ENCODE measurements at regions not wholly inside any gene's neighbourhood (a gene's known extent, or its start where the extent isn't known, plus 50 kb on each side); places are given as distances from the start of the nearest gene placed in this dataset.

DNA sequence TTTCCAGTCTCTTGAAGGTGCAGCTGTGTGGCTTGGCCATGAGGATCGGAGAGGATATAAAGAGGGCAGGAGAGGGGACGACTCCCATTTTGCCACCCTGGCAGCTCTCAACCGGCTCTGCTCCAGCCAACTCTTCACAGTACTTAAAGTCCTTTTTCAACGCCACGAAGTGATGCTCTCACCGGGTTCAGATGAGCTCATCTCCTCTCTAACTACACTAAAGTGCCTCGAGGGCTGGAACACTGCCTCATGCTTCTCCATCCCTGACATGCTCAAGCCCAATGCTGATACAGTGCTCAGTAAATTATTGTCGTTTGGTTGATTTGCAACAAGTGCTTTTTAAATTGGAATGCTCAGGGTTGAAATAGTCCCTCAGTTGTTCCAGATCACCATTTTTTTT is 97.8 kb downstream of the GTPBP8 start (continued):
- TF ChIP-seq, protein P1, sequence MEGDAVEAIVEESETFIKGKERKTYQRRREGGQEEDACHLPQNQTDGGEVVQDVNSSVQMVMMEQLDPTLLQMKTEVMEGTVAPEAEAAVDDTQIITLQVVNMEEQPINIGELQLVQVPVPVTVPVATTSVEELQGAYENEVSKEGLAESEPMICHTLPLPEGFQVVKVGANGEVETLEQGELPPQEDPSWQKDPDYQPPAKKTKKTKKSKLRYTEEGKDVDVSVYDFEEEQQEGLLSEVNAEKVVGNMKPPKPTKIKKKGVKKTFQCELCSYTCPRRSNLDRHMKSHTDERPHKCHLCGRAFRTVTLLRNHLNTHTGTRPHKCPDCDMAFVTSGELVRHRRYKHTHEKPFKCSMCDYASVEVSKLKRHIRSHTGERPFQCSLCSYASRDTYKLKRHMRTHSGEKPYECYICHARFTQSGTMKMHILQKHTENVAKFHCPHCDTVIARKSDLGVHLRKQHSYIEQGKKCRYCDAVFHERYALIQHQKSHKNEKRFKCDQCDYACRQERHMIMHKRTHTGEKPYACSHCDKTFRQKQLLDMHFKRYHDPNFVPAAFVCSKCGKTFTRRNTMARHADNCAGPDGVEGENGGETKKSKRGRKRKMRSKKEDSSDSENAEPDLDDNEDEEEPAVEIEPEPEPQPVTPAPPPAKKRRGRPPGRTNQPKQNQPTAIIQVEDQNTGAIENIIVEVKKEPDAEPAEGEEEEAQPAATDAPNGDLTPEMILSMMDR (conservative IDR thresholded peaks at IDR 0.05; ENCODE audit: low read depth, low read length): no peak
- TF ChIP-seq MXI1 (IDR thresholded peaks at IDR 0.05; ENCODE audit: borderline replicate concordance, low read depth, low read length): no peak

DNA sequence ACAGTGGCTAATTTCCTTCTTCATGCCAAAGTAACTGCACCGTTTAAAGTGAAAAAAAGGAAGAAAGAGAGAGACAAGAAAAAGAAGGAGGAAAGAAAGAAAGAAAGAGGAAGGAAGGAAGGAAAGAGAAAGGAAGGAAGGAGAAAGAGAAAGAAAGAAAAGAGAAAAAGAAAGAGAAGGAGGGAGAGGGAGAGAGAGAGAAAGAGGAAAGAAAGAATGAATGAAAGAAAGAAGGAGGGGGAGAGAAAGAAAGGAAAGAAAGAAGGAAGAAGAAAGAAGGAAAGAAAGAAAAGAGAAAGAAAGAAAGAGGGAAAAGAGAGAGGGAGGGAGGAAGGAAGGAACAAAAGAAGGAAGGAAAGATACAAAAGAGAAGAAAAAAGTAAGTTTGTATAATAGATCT is 100.6 kb downstream of the GTPBP8 start:
- no peak overlapping the region for H4K91ac ChIP-seq (ENCODE audit: insufficient read depth, low read depth, low read length)
- POLR2A ChIA-PET (ENCODE audit: unreplicated experiment): no interaction called here
- H2BK20ac ChIP-seq (ENCODE audit: low read depth, low read length): no peak overlapping the region
- H2AFZ ChIP-seq (replicated peaks; ENCODE audit: low read length, poor library complexity): no peak overlapping the region
- BruUV-seq (replicated peaks): no TSS peak
- no peak overlapping the region for H4K5ac ChIP-seq (ENCODE audit: low read depth, low read length)
- no peak overlapping the region for H3K27ac ChIP-seq (ENCODE audit: insufficient read depth, low read length)
- no peak overlapping the region for H3K56ac ChIP-seq (ENCODE audit: extremely low read depth, insufficient read depth, low read length)
- H3K79me1 ChIP-seq (ENCODE audit: low read depth in 1 of 2, low read length in 2 of 2): no peaks in the 10 kb centered on the region
- no peaks in the 10 kb centered on the region for H3K9me3 ChIP-seq (ENCODE audit: control insufficient read depth, insufficient read depth, low read length)
- no peaks in the 10 kb centered on the region for H4K20me1 ChIP-seq (ENCODE audit: insufficient read depth, low read length)
- in situ Hi-C loops (cut with MboI; ENCODE audit: low sequenced_read_pairs) (no loop called here), intact Hi-C loops (cut with micrococcal nuclease) (no loop called here), dilution Hi-C loops (cut with HindIII; ENCODE audit: low sequenced_read_pairs, unreplicated experiment) (no loop called here)
- no peak overlapping the region for H3K18ac ChIP-seq (ENCODE audit: low read depth, low read length)
- H2BK120ac ChIP-seq (ENCODE audit: low read depth, low read length): no peak overlapping the region
- no peak overlapping the region for H2BK5ac ChIP-seq (ENCODE audit: low read depth, low read length, poor library complexity, severe bottlenecking)
- no peak overlapping the region for H3K9ac ChIP-seq (ENCODE audit: low read depth, low read length)
- no peak overlapping the region for H2AK9ac ChIP-seq (replicated peaks; ENCODE audit: low read depth, low read length, poor library complexity)
- H3K14ac ChIP-seq (replicated peaks; ENCODE audit: low read depth, low read length): no peak overlapping the region
- ATAC-seq (ENCODE audit: low read depth) (no peak), DNase-seq (no peak)
- no peak overlapping the region for H3K23ac ChIP-seq (ENCODE audit: low read depth, low read length)
- peaks cover 32% of the 10 kb centered on the region for H3K27me3 ChIP-seq (ENCODE audit: control insufficient read depth, insufficient read depth, low read length)
- H2AK5ac ChIP-seq (ENCODE audit: low read depth, low read length): no peak overlapping the region
- H4K8ac ChIP-seq (ENCODE audit: low read depth in 2 of 2, low read length in 2 of 2): no peak overlapping the region
- no CpG with 5 or more reads among the region's 1 CpG for WGBS, 2 experiments (ENCODE audit: extremely low coverage in 2 of 2, insufficient read length in 1 of 2)
- no peak overlapping the region for H2BK15ac ChIP-seq (ENCODE audit: low read depth, low read length)
- no peak overlapping the region for H3K4ac ChIP-seq (ENCODE audit: low read depth, low read length)
- no peak overlapping the region for H3K4me2 ChIP-seq (ENCODE audit: low read depth, low read length)
- no peaks in the 10 kb centered on the region for H3K36me3 ChIP-seq (ENCODE audit: control insufficient read depth, insufficient read depth, low read length)
- no peak overlapping the region for H3K4me3 ChIP-seq (ENCODE audit: insufficient read depth, low read depth, low read length)
- peaks cover 3% of the 10 kb centered on the region; the same call in 1 of the 2 replicates for H3K4me1 ChIP-seq (ENCODE audit: control insufficient read depth, insufficient read depth, low read length)
- H3K9me1 ChIP-seq (ENCODE audit: insufficient read depth, low read length): no peaks in the 10 kb centered on the region
- CTCF ChIA-PET: no interaction called here
- TF ChIP-seq CHD1 (IDR thresholded peaks at IDR 0.05; ENCODE audit: low read depth, low read length) (no peak), BHLHE40 (IDR thresholded peaks at IDR 0.05; ENCODE audit: low read depth, low read length) (no peak), USF2 (IDR thresholded peaks at IDR 0.05; ENCODE audit: low read depth, low read length) (no peak), ELK1 (IDR thresholded peaks at IDR 0.05; ENCODE audit: borderline replicate concordance, low read depth, low read length) (no peak), RCOR1 (IDR thresholded peaks at IDR 0.05; ENCODE audit: insufficient replicate concordance, low read length) (no peak), RFX5 (IDR thresholded peaks at IDR 0.05; ENCODE audit: low read depth, low read length) (no peak), RAD21 (IDR thresholded peaks at IDR 0.05; ENCODE audit: low read length) (no peak), SMC3 (IDR thresholded peaks at IDR 0.05; ENCODE audit: low read depth, low read length) (no peak), FOS (IDR thresholded peaks at IDR 0.05; ENCODE audit: low read depth, low read length) (no peak), CEBPB (IDR thresholded peaks at IDR 0.05; ENCODE audit: low read depth, low read length) (no peak), MAFK (IDR thresholded peaks at IDR 0.05; ENCODE audit: low read depth, low read length) (no peak), MAZ (IDR thresholded peaks at IDR 0.05; ENCODE audit: borderline replicate concordance, low read depth, low read length) (no peak), MXI1 (IDR thresholded peaks at IDR 0.05; ENCODE audit: borderline replicate concordance, low read depth, low read length) (no peak), POLR2A (IDR thresholded peaks at IDR 0.05; ENCODE audit: low read depth, low read length) (no peak), NFE2L2 (IDR thresholded peaks at IDR 0.05; ENCODE audit: low read depth, low read length) (no peak)

All from IMR-90 (cell line).